Stimulated activated memory B cell treated with anti-CD40 and anti-IgM and Interleukin-4, amounts not matched to agents 10 μg/mL and 1 μg/mL and 100 μg/mL, for 72 hours (primary cell): ENCODE measurements at regions not wholly inside any gene's neighbourhood (a gene's known extent, or its start where the extent isn't known, plus 50 kb on each side); places are given as distances from the start of the nearest gene placed in this dataset.

Experiments used
- ATAC-seq: fragments of 150-1000 bp; cut with Tn5 transposase; 2 replicates; pipeline ENCODE4 v1.10.0; 2021
- H3K27ac Mint-ChIP-seq: one replicate; pipeline ENCODE4 v1.8.0; 2022; ENCODE audit warnings: mild to moderate bottlenecking, mixed read lengths
- H3K27me3 Mint-ChIP-seq: one replicate; pipeline ENCODE4 v1.8.0; 2022; ENCODE audit warnings: mixed read lengths
- H3K36me3 Mint-ChIP-seq: one replicate; pipeline ENCODE4 v1.8.0; 2022; ENCODE audit warnings: mixed read lengths
- H3K4me1 Mint-ChIP-seq: one replicate; pipeline ENCODE4 v1.8.0; 2022; ENCODE audit warnings: mixed read lengths
- H3K4me3 Mint-ChIP-seq: one replicate; pipeline ENCODE4 v1.8.0; 2022; ENCODE audit warnings: mild to moderate bottlenecking, moderate library complexity, mixed read lengths
- H3K9me3 Mint-ChIP-seq: one replicate; pipeline ENCODE4 v1.8.0; 2022; ENCODE audit warnings: mixed read lengths

DNA sequence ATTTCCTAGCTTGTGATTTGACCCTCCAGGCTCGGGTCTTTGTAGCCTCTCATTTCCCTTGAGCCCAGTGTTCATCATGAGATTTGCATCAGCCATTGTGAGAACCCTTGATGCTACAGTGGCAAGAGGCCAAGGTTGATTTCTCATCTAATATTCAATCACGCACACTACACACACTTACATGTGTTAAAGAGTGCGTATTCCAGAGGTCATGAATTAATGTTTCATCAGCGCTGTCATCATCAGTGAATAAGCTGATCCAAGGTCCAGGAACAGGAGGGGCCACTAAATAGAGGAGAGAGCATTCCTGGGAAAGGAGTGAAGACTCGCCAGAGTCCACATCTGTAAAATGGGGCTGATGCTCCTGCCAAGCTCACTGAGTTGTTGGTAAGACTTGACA lies 276.1 kb upstream of the SIX2 start:
- Mint-ChIP-seq H3K9me3 (no peaks in the 10 kb centered on the region), H3K27ac (no peak overlapping the region), H3K27me3 (peaks cover 42% of the 10 kb centered on the region), H3K36me3 (no peaks in the 10 kb centered on the region), H3K4me1 (no peaks in the 10 kb centered on the region), H3K4me3 (no peak overlapping the region)
- ATAC-seq = no peak

DNA sequence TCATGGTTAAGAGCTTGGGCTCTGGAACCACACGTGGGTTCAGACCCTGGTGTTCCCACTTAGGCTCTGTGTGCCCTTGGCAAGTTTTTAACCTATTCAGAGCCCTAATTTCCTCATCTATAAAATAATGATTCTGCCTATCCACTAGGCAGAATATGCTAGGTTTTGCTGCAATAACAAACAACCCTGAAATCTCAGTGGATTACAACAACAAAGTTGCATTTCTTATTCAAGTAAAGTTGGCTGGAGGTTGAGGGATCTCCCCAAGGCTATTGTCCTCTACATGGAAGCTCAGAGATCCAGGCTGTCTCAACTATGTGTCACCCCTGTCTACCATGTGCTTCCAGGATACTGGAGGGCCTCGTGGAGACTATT lies 275.4 kb upstream of the SIX2 start:
- Mint-ChIP-seq H3K4me3 (no peak overlapping the region), H3K27me3 (peaks cover 42% of the 10 kb centered on the region), H3K27ac (no peak overlapping the region), H3K4me1 (no peaks in the 10 kb centered on the region), H3K9me3 (no peaks in the 10 kb centered on the region), H3K36me3 (no peaks in the 10 kb centered on the region)
- no peak for ATAC-seq

DNA sequence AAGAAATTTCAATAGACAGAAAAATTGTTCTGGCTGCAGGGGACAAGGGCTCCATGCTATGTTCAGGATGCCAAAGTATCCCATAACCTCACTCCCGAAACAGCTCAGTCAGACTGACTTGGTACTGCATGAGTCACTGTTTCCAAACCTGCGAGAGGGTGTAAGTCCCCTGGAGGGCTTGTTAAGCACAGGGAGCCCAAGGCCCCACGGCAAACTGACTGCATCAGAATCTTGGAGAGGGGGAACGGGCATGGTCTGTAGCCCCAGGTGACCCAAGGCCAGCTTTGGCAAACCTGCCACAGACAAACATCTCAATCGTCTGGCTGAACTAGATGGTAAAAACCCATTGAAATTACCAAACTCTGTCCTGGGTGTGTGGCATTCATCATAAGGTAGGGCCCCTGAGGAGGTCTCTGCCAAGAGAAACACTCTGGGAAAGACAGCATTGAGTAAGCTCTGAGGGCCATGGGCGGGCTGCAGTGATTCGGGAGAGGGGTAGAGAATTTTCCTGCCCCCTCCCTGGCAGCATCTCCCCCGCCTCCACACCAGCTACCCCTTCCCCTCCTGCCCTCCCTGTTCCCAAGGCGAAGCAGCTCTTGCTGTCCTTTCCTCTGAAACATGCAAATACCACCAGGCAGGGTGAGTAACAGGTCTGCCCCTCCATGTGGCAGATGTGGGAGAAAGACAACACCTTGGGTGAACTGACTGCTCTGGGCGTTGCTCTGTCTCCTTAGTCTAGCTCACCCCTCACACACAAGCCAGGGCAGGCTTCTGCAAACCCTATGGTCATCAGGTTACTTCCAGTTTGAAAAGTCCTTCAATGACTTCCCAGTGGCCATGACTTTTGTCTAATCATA lies 274.7 kb upstream of the SIX2 start:
- Mint-ChIP-seq H3K27ac (no peak overlapping the region), H3K4me3 (no peak overlapping the region), H3K9me3 (no peaks in the 10 kb centered on the region), H3K4me1 (no peaks in the 10 kb centered on the region), H3K36me3 (no peaks in the 10 kb centered on the region), H3K27me3 (peaks cover 42% of the 10 kb centered on the region)
- ATAC-seq = no peak

DNA sequence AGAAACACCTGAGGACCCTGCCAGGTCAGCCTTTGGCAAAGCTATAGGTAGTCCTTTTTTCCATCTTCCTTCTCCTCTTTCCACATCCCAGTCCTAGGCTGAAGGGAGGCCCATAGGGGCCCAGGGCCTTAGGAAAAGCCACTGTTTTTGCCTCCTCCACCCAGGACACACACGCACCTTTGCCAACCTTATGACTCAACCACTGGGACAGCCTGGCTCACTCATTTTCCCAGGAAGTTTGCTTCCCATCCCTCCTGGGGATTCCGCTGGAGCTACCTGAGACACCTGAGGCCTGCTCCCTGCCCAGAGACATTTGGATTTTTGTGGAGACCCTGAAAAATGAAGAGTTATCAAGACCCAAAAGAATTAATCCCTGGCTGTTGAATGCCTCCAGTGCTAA lies 273.4 kb upstream of the SIX2 start:
- peaks cover 32% of the 10 kb centered on the region for H3K27me3 Mint-ChIP-seq
- no peak overlapping the region for H3K27ac Mint-ChIP-seq
- H3K9me3 Mint-ChIP-seq = no peaks in the 10 kb centered on the region
- no peak for ATAC-seq
- no peaks in the 10 kb centered on the region for H3K4me1 Mint-ChIP-seq
- no peak overlapping the region for H3K4me3 Mint-ChIP-seq
- no peaks in the 10 kb centered on the region for H3K36me3 Mint-ChIP-seq

DNA sequence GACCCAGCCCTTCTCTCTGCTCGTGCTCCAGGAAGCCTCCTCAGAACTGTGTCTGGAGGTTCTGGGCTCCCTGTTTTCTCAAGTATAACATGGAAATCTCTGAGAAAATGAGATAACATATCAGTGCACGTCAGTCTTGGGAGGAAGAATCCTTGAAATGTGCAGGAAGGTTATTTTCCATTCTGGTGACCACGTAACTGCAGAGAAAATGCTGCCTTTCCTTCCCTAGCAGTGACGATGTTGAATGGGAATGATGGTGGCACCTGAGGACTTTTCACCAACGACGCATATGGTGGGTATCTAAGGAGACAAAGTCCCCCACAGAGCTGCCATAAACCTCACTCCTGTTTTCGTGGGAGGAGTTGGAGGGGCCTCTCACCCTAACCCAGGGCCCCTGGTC lies 272.1 kb upstream of the SIX2 start:
- Mint-ChIP-seq H3K36me3 (no peaks in the 10 kb centered on the region), H3K4me1 (no peaks in the 10 kb centered on the region), H3K9me3 (no peaks in the 10 kb centered on the region), H3K27ac (no peak overlapping the region), H3K27me3 (peaks cover 19% of the 10 kb centered on the region), H3K4me3 (no peak overlapping the region)
- no peak for ATAC-seq

- Mint-ChIP-seq H3K36me3 (no peaks in the 10 kb centered on the region), H3K4me1 (no peaks in the 10 kb centered on the region), H3K9me3 (no peaks in the 10 kb centered on the region), H3K27me3 (peaks cover 14% of the 10 kb centered on the region), H3K4me3 (no peak overlapping the region), H3K27ac (no peak overlapping the region)
- ATAC-seq = no peak
Measured at GRCh38 chr2:45280794-45281193, 271.5 kb upstream of the SIX2 start.

DNA sequence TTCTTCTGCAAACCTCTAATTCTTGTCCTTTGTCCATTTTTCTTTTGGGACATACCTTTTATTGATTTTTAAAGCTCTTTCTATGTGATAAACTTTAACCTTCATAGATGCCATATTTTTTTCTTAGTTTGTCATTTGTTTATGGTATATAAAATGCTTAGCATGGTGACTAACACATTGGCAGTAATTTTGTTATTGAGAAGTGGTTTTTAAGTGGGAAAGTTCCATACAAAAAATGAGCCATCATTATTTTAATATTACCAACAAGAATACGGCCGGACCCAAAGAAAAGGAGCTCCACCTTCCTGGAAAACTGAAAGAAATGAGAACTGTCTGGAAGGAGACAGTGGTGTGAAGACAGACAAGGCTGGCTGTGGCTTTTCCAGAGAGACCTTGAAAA lies 270.1 kb upstream of the SIX2 start:
- Mint-ChIP-seq H3K4me3 (no peak overlapping the region), H3K27me3 (peaks cover 11% of the 10 kb centered on the region), H3K36me3 (no peaks in the 10 kb centered on the region), H3K27ac (no peak overlapping the region), H3K4me1 (no peaks in the 10 kb centered on the region), H3K9me3 (no peaks in the 10 kb centered on the region)
- ATAC-seq = no peak

DNA sequence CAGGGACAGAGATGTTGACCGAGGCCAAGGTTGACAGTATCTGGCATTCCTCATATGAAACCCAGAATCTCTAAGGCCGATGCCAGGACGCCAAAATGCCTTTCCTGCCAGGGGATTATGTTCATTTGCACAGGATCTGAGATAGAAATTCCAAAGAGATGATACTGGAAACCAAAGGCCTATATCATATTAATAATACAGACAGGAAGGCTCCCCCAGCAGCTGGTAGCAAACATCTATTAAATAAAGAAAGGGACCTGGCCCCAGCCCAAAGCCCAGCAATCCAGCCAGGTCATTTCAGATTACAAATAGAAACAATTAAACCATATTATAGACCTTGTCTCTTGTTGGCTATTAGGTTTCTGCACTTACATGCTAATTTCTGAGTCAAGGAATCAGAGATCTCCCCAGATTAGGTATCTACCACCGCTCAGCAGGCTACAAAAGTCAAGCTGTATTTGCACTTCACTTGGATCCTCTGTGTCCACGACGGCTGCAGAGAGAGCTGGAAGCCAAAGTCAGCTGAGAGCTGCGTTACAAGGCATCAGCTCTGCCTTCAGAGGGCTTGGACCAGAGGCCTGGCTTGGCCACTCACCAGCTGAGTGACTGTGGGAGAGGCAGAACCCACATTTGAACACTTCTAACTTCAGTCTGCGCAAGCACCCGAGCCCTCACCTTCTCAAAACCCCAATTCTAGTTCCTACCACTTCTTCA lies 269.3 kb upstream of the SIX2 start:
- Mint-ChIP-seq H3K9me3 (no peaks in the 10 kb centered on the region), H3K36me3 (no peaks in the 10 kb centered on the region), H3K4me3 (no peak overlapping the region), H3K27me3 (peaks cover 11% of the 10 kb centered on the region), H3K27ac (no peak overlapping the region), H3K4me1 (no peaks in the 10 kb centered on the region)
- no peak for ATAC-seq

DNA sequence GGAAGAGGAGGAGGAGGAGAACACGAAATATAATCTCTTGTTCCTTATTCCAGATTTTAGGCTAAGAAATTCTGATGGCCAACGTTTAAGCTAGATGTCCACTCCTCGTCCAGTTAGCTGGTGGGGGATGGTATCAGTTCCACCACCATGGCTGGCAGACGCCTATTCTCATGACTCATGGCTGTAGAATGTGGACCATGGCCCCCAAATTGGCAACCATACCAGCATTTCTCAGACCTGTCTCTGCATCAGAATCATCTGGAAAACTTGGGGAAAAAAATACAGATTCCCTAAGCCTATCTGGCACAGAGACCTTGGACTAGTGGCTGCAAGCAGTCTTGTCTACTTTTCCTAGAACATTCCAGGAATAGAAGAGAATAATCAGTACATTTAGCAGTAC lies 267.7 kb upstream of the SIX2 start:
- no peak overlapping the region for H3K4me3 Mint-ChIP-seq
- H3K27ac Mint-ChIP-seq = no peak overlapping the region
- ATAC-seq = no peak
- no peaks in the 10 kb centered on the region for H3K36me3 Mint-ChIP-seq
- H3K9me3 Mint-ChIP-seq = no peaks in the 10 kb centered on the region
- H3K4me1 Mint-ChIP-seq = no peaks in the 10 kb centered on the region
- H3K27me3 Mint-ChIP-seq = peaks cover 5% of the 10 kb centered on the region

GRCh38 chr2:45275806-45276205 lies 266.6 kb upstream of the SIX2 start:
- H3K9me3 Mint-ChIP-seq = no peaks in the 10 kb centered on the region
- no peak for ATAC-seq
- peaks cover 13% of the 10 kb centered on the region for H3K27me3 Mint-ChIP-seq
- H3K4me3 Mint-ChIP-seq = no peak overlapping the region
- no peaks in the 10 kb centered on the region for H3K4me1 Mint-ChIP-seq
- no peak overlapping the region for H3K27ac Mint-ChIP-seq
- no peaks in the 10 kb centered on the region for H3K36me3 Mint-ChIP-seq

GRCh38 chr2:45275242-45275805 lies 266.1 kb upstream of the SIX2 start:
- H3K27ac Mint-ChIP-seq = no peak overlapping the region
- H3K4me1 Mint-ChIP-seq = no peaks in the 10 kb centered on the region
- no peaks in the 10 kb centered on the region for H3K36me3 Mint-ChIP-seq
- peaks cover 18% of the 10 kb centered on the region for H3K27me3 Mint-ChIP-seq
- H3K9me3 Mint-ChIP-seq = no peaks in the 10 kb centered on the region
- no peak overlapping the region for H3K4me3 Mint-ChIP-seq
- ATAC-seq = no peak

DNA sequence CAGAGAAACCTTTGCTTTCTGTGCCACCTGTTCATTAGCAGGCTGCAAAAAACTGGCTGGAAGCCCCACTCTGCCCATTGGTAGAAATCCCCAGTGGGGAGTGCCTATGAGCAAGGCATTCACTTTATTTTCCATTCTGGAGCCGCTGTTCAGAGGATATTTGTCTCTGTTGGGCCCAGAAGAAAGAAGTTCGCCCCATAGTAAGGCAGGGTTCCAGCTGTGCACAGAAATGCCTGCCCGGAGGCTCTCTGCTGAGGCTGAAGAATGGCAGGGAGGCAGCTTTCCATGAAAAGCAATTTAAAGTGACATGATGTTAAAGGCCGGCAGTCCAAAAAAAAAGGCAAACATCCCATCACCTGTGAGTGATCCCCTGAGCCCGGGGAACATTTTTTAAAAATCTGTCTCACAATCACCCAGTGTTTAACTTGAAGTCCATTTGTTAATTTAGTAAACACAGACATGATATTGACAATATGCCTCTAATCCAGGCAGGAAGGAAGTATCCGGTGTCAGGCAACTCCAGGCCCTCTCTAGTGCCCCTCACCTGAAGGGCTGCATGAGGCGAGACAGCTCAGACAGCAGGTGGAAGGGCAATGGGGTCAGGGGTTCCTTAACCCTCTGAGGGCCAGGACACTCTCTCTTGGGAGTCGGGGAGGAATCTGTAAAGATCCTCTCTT lies 265.1 kb upstream of the SIX2 start:
- H3K36me3 Mint-ChIP-seq = no peaks in the 10 kb centered on the region
- no peak for ATAC-seq
- H3K9me3 Mint-ChIP-seq = no peaks in the 10 kb centered on the region
- no peaks in the 10 kb centered on the region for H3K4me1 Mint-ChIP-seq
- H3K27me3 Mint-ChIP-seq = peaks cover 24% of the 10 kb centered on the region
- H3K4me3 Mint-ChIP-seq = no peak overlapping the region
- no peak overlapping the region for H3K27ac Mint-ChIP-seq

DNA sequence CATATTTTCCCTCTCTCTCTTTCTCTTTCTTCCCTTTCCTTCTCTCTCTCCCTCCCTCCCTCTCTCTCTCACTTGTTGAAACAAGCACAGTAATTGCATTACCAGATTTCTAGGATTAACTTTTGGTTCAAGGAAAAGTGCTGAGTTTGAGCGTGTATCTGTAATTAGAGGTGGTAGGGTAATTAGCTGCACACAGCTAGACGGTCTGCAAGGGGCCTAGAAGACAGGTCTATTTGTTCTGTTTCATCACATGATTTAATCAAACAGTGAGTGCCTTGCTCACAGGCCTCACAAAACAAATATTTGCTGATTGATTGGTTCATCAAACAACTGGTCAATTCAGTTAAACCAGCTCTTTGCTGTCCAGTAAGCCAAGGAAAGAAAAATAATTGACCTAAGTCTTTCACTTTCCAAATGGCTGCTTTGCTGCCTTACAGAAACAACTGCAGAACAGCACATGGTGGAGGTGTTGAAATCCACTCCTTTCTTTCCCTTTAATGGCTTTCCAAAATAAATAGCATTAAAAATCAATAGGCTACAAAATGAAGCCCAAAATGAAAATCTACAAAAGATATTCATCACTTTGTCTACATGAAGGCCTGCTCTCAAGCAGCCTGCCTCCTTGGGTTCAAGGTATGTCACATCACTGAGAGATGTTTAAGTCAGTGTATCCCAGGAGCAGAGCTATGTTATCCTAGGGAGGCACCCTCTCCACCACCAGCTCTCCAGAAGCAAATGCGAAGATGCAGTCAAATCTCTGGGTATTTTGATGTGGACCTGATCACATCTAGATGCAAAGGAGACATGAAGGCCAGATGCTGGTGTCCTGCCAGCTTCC lies 264.4 kb upstream of the SIX2 start:
- Mint-ChIP-seq H3K27ac (no peak overlapping the region), H3K4me3 (no peak overlapping the region), H3K36me3 (no peaks in the 10 kb centered on the region), H3K9me3 (no peaks in the 10 kb centered on the region), H3K4me1 (no peaks in the 10 kb centered on the region), H3K27me3 (peaks cover 32% of the 10 kb centered on the region)
- ATAC-seq = no peak

GRCh38 chr2:45272549-45273265 lies 263.5 kb upstream of the SIX2 start:
- ATAC-seq = no peak
- no peak overlapping the region for H3K27ac Mint-ChIP-seq
- H3K4me3 Mint-ChIP-seq = no peak overlapping the region
- H3K27me3 Mint-ChIP-seq = peaks cover 35% of the 10 kb centered on the region
- no peaks in the 10 kb centered on the region for H3K9me3 Mint-ChIP-seq
- no peaks in the 10 kb centered on the region for H3K4me1 Mint-ChIP-seq
- H3K36me3 Mint-ChIP-seq = no peaks in the 10 kb centered on the region
